ENCODE measurements at regions not wholly inside any gene's neighbourhood (a gene's known extent, or its start where the extent isn't known, plus 50 kb on each side); places are given as distances from the start of the nearest gene placed in this dataset.
"Not testable (repeated sequence)": the region's sequence is repeated elsewhere in the genome, so short reads cannot be mapped to it uniquely, and the experiment has no call there.

- DNase-seq (ENCODE audit: low read depth in 2 of 2) = no peak
Observed at GRCh38 chr20:12575352-12576095, 433.2 kb upstream of the SPTLC3 start.

GRCh38 chr20:12577213-12577612 lies 431.6 kb upstream of the SPTLC3 start:
- no peak for DNase-seq (ENCODE audit: low read depth in 2 of 2)

- no peak for DNase-seq (ENCODE audit: low read depth in 2 of 2)
Observed at GRCh38 chr20:12581644-12582289, 427.0 kb upstream of the SPTLC3 start.

- not testable (repeated sequence) for DNase-seq (ENCODE audit: low read depth in 2 of 2)
Observed at GRCh38 chr20:12582710-12583109, 426.1 kb upstream of the SPTLC3 start.

GRCh38 chr20:12591949-12592470 lies 416.8 kb upstream of the SPTLC3 start:
- no peak for DNase-seq (ENCODE audit: low read depth in 2 of 2)

- no peak for DNase-seq (ENCODE audit: low read depth in 2 of 2)
Observed at GRCh38 chr20:12592756-12593155, 416.0 kb upstream of the SPTLC3 start.

- DNase-seq (ENCODE audit: low read depth in 2 of 2) = no peak
Observed at GRCh38 chr20:12593342-12593873, 415.4 kb upstream of the SPTLC3 start.

- no peak for DNase-seq (ENCODE audit: low read depth in 2 of 2)
Observed at GRCh38 chr20:12594410-12595088, 414.2 kb upstream of the SPTLC3 start.

GRCh38 chr20:12595841-12596240 lies 412.9 kb upstream of the SPTLC3 start:
- DNase-seq (ENCODE audit: low read depth in 2 of 2) = no peak

- no peak for DNase-seq (ENCODE audit: low read depth in 2 of 2)
Observed at GRCh38 chr20:12596863-12597262, 411.9 kb upstream of the SPTLC3 start.

GRCh38 chr20:12597551-12597950 lies 411.2 kb upstream of the SPTLC3 start:
- DNase-seq (ENCODE audit: low read depth in 2 of 2) = no peak

- no peak for DNase-seq (ENCODE audit: low read depth in 2 of 2)
Observed at GRCh38 chr20:12598894-12599293, 409.9 kb upstream of the SPTLC3 start.

GRCh38 chr20:12599494-12599893 lies 409.3 kb upstream of the SPTLC3 start:
- no peak for DNase-seq (ENCODE audit: low read depth in 2 of 2)

- no peak for DNase-seq (ENCODE audit: low read depth in 2 of 2)
Observed at GRCh38 chr20:12605751-12606150, 403.0 kb upstream of the SPTLC3 start.

GRCh38 chr20:12610871-12611270 lies 397.9 kb upstream of the SPTLC3 start:
- DNase-seq (ENCODE audit: low read depth in 2 of 2) = no peak

GRCh38 chr20:12614764-12615163 lies 394.0 kb upstream of the SPTLC3 start:
- no peak for DNase-seq (ENCODE audit: low read depth in 2 of 2)

GRCh38 chr20:12617076-12617475 lies 391.7 kb upstream of the SPTLC3 start:
- DNase-seq (ENCODE audit: low read depth in 2 of 2) = no peak

GRCh38 chr20:12623870-12624269 lies 384.9 kb upstream of the SPTLC3 start:
- no peak for DNase-seq (ENCODE audit: low read depth in 2 of 2)

- DNase-seq (ENCODE audit: low read depth in 2 of 2) = no peak
Observed at GRCh38 chr20:12627485-12627884, 381.3 kb upstream of the SPTLC3 start.

- DNase-seq (ENCODE audit: low read depth in 2 of 2) = no peak
Observed at GRCh38 chr20:12638633-12639312, 370.0 kb upstream of the SPTLC3 start.

GRCh38 chr20:12640251-12640650 lies 368.5 kb upstream of the SPTLC3 start:
- DNase-seq (ENCODE audit: low read depth in 2 of 2) = no peak

GRCh38 chr20:12641619-12642018 lies 367.2 kb upstream of the SPTLC3 start:
- no peak for DNase-seq (ENCODE audit: low read depth in 2 of 2)
